Activated B cell treated with CpG ODN at 0.5 μM for 24 hours (primary cell): ENCODE measurements at regions not wholly inside any gene's neighbourhood (a gene's known extent, or its start where the extent isn't known, plus 50 kb on each side); places are given as distances from the start of the nearest gene placed in this dataset.

Source experiments
- ATAC-seq: fragments of 200-7000 bp; cut with Tn5 transposase; one replicate; pipeline ENCODE4 v1.10.0; 2021; ENCODE audit warnings: low read depth, mild to moderate bottlenecking, moderate library complexity
- CTCF ChIA-PET: fragments of 350-600 bp; sonication (Branson Sonifier 250); formaldehyde crosslinking; loops from one replicate; lab custom pipeline; 2021; ENCODE audit warnings: antibody characterized with exemption; lab: Charles Lee
- POLR2A ChIA-PET: fragments of 350-600 bp; sonication (Branson Sonifier 250); formaldehyde crosslinking; loops from one replicate; lab custom pipeline; 2021; ENCODE audit warnings: antibody characterized with exemption; lab: Charles Lee
- DNase-seq: peaks from one replicate; pipeline ENCODE4 v3.0.0; 2022
- H3K27ac Mint-ChIP-seq: one replicate; pipeline ENCODE4 v1.8.0; 2020; ENCODE audit warnings: mixed read lengths
- H3K27me3 Mint-ChIP-seq: one replicate; pipeline ENCODE4 v1.8.0; 2021; ENCODE audit warnings: mixed read lengths
- H3K36me3 Mint-ChIP-seq: one replicate; pipeline ENCODE4 v1.8.0; 2021; ENCODE audit warnings: low read depth, mixed read lengths
- H3K4me1 Mint-ChIP-seq: one replicate; pipeline ENCODE4 v1.8.0; 2021; ENCODE audit warnings: mixed read lengths
- H3K4me3 Mint-ChIP-seq: one replicate; pipeline ENCODE4 v1.8.0; 2020; ENCODE audit warnings: mild to moderate bottlenecking, mixed read lengths
- H3K9me3 Mint-ChIP-seq: one replicate; pipeline ENCODE4 v1.8.0; 2020; ENCODE audit warnings: mixed read lengths
- intact Hi-C: fragments of 100-400 bp; cut with micrococcal nuclease; formaldehyde crosslinking; loops from one replicate; pipeline ENCODE4 v1.15.1; 2024
- TF ChIP-seq, protein P1 (sequence below): fragments of 200-600 bp; IDR thresholded peaks from one replicate; pipeline ENCODE4 v1.8.0; 2022; ENCODE audit warnings: antibody characterized with exemption, mild to moderate bottlenecking

DNA sequence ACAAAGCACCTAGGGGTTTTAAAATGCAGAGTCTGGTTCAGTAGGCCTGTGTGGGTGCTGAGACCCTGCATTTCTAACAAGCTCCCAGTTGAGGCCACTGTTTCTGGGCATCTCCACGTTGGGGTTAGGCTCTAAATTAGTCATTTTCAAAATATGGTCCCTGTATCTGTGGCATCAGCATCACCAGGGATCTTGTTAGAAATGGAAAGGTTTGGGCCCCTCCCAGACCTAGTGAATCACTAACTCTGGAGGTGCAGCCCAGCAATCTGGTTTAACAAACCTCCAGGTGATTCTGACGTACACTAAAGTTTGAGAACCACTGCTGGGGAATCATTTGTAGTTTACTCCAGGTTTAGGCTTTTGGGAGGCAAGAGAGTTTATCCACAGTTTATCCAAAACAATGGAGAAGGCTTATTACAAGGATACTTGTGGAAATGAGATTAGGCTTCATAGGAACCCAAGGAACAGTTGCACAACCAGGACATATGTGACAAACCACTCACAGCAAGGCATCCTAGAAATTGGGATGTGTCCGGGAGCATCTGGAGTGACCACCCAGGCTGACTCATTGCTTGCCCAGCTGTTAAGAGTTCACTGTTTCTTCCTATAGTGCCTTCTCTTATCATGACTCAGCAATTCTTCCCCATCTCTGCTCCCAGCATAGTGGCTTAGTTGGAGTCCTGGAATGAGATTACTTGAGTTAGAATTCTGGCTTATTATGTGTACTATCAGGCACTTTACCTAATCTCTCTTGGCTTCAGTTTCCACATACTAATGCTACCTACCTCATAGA lies 71.6 kb upstream of the STXBP6 start:
- H3K4me1 Mint-ChIP-seq = no peaks in the 10 kb centered on the region
- TF ChIP-seq, protein P1, sequence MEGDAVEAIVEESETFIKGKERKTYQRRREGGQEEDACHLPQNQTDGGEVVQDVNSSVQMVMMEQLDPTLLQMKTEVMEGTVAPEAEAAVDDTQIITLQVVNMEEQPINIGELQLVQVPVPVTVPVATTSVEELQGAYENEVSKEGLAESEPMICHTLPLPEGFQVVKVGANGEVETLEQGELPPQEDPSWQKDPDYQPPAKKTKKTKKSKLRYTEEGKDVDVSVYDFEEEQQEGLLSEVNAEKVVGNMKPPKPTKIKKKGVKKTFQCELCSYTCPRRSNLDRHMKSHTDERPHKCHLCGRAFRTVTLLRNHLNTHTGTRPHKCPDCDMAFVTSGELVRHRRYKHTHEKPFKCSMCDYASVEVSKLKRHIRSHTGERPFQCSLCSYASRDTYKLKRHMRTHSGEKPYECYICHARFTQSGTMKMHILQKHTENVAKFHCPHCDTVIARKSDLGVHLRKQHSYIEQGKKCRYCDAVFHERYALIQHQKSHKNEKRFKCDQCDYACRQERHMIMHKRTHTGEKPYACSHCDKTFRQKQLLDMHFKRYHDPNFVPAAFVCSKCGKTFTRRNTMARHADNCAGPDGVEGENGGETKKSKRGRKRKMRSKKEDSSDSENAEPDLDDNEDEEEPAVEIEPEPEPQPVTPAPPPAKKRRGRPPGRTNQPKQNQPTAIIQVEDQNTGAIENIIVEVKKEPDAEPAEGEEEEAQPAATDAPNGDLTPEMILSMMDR = no peak
- POLR2A ChIA-PET = no interaction called here
- no peaks in the 10 kb centered on the region for H3K9me3 Mint-ChIP-seq
- CTCF ChIA-PET = interaction anchor here (1.4 kb wide), 1 partner anchor 11 kb away, joined by 6 read pairs; no protein-coding TSS in a partner anchor
- DNase-seq (no peak), ATAC-seq (no peak)
- H3K27ac Mint-ChIP-seq = no peak overlapping the region
- intact Hi-C loops = no loop called here
- no peaks in the 10 kb centered on the region for H3K36me3 Mint-ChIP-seq
- no peak overlapping the region for H3K4me3 Mint-ChIP-seq
- H3K27me3 Mint-ChIP-seq = peaks cover 2% of the 10 kb centered on the region

DNA sequence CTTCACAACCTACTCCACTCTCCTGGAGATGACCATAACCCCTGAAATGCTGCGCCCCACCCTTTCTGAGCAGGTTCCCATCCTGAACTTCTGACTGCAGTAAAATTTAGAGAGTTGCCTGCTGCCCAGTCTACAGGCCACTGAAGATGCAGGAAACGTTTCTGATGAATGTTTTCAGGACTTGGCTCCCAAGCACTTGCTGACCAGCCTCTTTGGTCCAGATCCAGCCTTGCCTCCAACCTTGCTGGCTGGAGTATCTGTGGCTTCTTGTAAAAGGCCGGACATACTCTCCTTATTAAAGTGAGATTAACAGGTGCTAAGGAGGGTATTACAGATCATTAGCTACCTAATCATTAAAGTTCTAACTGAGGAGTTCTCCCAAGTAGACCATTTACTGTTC lies 70.3 kb upstream of the STXBP6 start:
- ATAC-seq = no peak
- H3K4me3 Mint-ChIP-seq = no peak overlapping the region
- H3K36me3 Mint-ChIP-seq = no peaks in the 10 kb centered on the region
- DNase-seq = no peak
- no peaks in the 10 kb centered on the region for H3K9me3 Mint-ChIP-seq
- peaks cover 2% of the 10 kb centered on the region for H3K27me3 Mint-ChIP-seq
- H3K4me1 Mint-ChIP-seq = no peaks in the 10 kb centered on the region
- POLR2A ChIA-PET = no interaction called here
- H3K27ac Mint-ChIP-seq = no peak overlapping the region
- TF ChIP-seq, protein P1 = no peak
- CTCF ChIA-PET = interaction anchor here (1.4 kb wide), 1 partner anchor 12 kb away, joined by 6 read pairs; no protein-coding TSS in a partner anchor
- intact Hi-C loops = no loop called here

DNA sequence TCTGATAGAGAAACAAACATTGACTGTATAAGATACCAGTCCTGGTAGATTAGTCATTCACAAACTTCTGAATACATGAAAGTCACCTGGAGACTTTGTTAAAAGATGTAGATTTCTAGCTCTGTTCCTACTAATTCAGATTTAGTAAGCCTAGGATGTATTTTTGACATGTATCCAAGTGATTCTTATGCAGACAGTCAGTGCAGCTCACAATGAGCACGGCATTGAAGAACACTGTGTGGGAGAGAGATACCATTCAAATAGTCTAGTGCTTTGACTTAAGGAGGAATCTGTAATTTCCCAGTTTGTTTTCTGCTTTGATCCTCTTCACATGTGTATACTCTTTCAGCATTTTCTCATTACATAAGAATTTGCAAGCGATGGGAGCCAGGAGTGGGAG lies 68.7 kb upstream of the STXBP6 start:
- DNase-seq = no peak
- no peaks in the 10 kb centered on the region for H3K9me3 Mint-ChIP-seq
- intact Hi-C loops = no loop called here
- no peaks in the 10 kb centered on the region for H3K27me3 Mint-ChIP-seq
- ChIA-PET CTCF (no interaction called here), POLR2A (no interaction called here)
- TF ChIP-seq, protein P1 = no peak
- no peaks in the 10 kb centered on the region for H3K4me1 Mint-ChIP-seq
- no peak overlapping the region for H3K4me3 Mint-ChIP-seq
- no peak overlapping the region for H3K27ac Mint-ChIP-seq
- H3K36me3 Mint-ChIP-seq = no peaks in the 10 kb centered on the region
- ATAC-seq = no peak

GRCh38 chr14:25117342-25117741 lies 67.4 kb upstream of the STXBP6 start:
- Mint-ChIP-seq H3K9me3 (no peaks in the 10 kb centered on the region), H3K27me3 (peaks cover 2% of the 10 kb centered on the region), H3K4me1 (no peaks in the 10 kb centered on the region), H3K27ac (no peak overlapping the region), H3K4me3 (no peak overlapping the region), H3K36me3 (no peaks in the 10 kb centered on the region)
- TF ChIP-seq, protein P1 = no peak
- CTCF ChIA-PET = no interaction called here
- no peak for DNase-seq
- intact Hi-C loops = no loop called here
- POLR2A ChIA-PET = no interaction called here
- ATAC-seq = no peak

- H3K4me1 Mint-ChIP-seq = no peaks in the 10 kb centered on the region
- peaks cover 2% of the 10 kb centered on the region for H3K27me3 Mint-ChIP-seq
- no peak overlapping the region for H3K4me3 Mint-ChIP-seq
- H3K36me3 Mint-ChIP-seq = no peaks in the 10 kb centered on the region
- POLR2A ChIA-PET = no interaction called here
- intact Hi-C loops = no loop called here
- no peaks in the 10 kb centered on the region for H3K9me3 Mint-ChIP-seq
- CTCF ChIA-PET = no interaction called here
- DNase-seq = no peak
- TF ChIP-seq, protein P1 = no peak
- H3K27ac Mint-ChIP-seq = no peak overlapping the region
- ATAC-seq = no peak
Observed at GRCh38 chr14:25116607-25117006, 66.7 kb upstream of the STXBP6 start.
